ENCODE measurements at regions not wholly inside any gene's neighbourhood (a gene's known extent, or its start where the extent isn't known, plus 50 kb on each side); places are given as distances from the start of the nearest gene placed in this dataset.

DNA sequence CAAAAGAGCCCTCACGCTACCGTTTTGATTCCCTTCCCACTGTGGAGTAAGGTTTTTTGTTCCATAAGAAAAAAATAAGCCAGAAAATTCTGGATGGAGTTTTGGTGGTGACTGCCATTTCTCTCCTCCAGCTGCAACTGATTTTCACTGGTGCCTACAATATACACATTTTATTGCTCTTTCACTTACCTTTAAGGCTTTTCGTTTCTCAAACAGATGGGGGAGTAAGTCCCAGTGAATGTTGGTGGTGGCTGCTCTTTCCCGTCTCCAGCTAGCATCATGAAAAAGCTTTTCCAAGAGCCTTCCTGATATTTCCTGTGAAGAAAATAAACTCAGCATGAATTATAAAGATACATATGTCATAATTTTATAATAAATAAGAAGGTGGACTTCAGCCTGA is 932.5 kb upstream of the PIK3C3 start:
- DNase-seq, result no peak

DNA sequence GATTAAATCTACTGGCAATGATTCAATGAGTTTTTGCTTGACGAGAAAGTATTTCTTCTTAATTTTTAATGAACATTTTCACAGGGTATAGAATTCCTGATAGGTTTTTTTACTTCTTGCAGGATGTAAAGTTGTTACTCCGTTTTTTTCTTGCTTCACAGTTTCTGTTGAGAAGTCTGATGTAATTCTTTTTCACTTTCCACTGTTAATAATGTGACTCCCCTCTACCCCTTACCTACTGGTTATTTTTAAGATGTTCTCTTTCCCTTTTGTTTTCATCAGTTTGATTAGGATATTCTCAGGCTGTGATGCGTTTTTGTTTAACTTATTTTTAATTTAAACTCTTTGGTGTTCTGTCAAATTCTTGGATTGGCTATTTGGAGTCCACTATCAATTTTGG is 933.9 kb upstream of the PIK3C3 start:
- DNase-seq, result no peak

DNA sequence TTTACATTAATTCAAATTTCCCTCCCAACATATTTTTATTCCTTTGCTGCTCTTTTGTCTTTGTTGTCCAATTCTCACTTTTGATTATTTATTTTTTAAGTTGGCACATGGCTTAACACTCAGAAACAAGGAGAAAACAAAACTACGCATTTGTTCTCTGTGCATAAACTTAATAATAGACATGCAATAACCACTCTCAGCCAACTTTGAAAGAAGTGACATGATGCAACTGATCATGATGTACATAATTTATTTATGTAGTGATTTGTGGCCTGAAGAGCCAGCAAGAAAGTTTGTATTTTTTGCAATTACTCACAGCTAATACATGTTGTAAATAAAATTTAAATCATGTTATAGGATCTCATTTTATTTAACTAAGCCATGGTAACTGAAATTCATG is 942.8 kb upstream of the PIK3C3 start:
- DNase-seq, result no peak

DNA sequence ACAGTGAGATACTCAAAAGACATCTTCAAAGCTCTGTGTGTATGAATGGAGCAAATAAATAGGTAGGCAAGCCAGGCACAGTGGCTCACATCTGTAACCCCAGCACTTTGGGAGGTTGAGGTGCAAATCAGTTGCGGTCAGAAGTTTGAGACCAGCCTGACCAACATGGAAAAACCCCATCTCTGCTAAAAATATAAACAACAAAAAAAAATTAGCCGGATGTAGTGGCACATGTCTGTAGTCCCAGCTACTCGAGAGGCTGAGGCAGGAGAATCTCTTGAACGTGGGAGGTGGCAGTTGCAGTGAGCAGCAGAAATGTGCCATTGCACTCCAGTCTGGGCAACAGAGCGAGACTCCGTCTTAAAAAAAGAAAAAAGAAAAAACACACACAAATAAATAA is 945.1 kb upstream of the PIK3C3 start:
- no peak for DNase-seq

DNA sequence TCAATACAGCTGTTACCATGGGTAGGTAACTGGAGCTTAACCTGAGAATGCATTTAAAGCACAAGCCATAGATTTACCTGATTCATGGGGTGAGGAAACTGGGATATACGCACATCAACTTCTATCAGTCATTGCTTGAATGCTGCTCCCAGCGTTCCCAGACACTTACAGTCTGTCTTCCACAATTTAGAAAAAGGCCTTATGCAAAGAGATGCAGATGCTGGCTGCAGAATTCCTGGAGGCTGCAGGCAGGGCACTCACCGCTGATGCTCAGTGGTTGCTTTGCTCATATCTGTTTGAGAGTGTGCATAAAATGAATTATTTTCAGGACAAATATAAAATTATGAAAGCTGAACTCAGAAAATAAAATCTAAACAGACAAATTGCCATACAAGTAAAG is 950.7 kb upstream of the PIK3C3 start:
- DNase-seq, result no peak

DNA sequence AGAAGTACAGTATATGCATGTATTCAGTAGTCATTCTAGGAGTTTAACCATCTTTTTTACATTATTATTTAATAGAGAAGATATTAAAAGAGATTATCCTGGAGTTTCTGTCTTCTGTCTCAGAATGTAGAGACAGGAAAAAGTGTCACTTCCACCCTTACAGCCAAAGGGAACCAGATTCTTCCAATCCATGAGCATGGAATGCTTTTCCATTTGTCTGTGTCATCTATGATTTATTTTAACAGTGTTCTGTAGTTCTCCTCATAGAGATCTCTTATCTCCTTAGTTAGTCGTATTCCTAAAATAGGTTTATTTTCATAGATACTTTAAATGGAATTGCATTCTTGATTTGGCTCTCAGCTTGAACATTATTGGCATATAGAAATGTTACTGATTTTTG is 959.5 kb upstream of the PIK3C3 start:
- DNase-seq, result no peak

DNA sequence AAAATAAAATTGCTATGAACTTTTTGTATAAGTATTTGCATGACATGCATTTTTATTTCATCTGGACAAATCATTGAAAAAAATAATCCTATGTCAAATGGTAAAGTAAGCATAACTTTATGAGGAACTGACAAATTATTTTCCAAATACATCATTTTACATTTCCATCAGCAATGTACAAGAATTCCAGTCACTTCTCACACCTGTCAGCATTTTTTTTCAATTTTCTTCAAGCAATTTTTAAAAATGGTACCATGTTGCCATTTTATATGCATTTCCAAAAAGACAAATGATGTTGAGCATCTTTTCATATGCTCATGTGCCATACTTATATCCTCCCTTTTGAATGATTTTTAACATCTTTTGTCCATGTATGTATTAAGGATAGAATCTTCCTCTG is 961.7 kb upstream of the PIK3C3 start:
- no peak for DNase-seq

DNA sequence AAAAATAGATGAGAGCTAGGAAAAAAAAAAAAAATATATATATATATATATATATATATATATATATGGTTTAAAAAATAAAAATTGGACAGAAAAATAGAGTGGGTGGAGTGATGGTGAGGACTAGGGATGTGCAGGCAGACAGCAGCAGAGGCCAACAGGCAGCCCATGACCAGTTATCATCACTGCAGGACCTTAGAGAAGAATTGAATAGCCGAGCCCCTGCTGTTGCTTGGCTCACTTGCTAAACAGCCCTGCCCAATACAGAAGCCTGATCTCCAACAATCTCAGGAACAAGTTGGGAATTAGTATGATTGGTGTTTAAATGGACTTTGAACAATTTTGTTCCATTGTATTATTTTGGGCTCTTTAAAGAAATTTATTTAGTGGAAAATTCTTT is 967.5 kb upstream of the PIK3C3 start:
- DNase-seq, result no peak

DNA sequence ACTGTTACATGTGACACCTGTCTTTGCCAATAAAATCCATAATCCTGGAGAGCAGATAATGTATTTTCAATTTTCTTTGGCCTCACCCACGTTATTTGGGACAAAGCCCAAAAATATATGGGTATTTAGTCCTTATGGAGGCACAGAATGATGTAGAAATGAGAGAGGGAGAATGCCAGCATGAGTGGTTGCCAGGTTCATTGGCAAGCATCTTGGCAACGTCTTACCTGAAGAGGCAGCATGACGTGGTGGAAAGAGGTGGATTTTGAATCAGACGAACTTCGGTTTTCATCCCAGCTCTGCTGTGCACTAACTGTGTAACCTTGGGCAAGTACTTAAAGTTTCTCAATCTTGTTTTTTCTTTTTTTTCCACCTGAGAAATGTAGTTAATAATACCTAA is 969.6 kb upstream of the PIK3C3 start:
- DNase-seq, result no peak

DNA sequence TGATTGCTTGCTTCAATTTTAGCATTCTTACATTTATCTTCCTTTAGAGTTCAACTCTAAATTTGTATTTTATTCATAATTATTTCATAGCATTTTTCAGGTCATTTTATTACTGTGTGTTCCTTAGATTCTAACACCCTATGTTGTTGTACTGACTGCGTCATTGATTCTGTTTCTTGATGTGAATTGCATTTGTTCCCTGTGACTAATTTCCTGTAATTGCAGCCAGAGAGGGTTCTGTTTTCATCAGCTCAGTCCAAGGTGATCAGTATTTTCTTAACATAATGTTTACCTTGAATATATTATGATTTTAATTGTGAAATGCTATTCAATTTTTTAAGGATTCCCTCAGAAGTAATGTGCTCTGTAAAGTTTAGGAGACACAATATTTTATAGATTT is 970.2 kb upstream of the PIK3C3 start:
- no peak for DNase-seq

DNA sequence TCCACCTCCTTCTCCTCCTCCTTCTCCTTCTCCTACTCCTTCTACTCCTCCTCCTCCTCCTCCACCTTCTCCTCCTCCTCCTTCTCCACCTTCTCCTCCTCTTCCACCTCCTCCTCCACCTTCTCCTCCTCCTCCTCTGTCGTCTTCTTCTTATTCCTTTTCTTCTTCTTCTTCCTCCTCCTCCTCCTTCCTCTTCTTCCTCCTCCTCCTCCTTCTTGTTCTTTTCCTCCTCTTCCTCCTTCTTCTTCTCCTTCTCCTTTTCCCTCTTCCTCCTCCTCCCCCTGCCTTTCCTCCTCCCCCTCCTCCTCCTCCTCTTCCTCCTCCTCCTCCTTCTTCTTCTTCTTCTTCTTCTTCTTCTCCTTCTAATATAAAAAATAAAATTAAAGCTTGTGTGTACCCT is 971.2 kb upstream of the PIK3C3 start:
- DNase-seq, result no peak

DNA sequence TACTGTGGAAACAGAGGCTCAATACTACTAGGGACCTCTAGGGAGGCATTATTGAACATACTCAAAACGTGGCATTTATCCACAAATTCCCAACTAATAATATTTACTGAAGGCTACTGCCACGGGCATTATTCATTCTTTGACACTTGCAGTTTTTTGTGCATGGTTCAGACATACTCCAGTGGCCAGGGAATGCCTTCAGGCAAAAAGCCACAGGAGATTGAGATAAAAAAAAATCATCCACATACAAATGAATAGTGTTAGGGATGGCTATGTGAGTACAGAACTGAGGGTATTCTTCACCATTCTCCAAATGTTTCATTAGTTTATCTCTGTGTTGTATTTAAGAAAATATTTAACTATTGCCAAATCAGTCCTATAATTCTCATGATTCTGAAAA is 974.9 kb upstream of the PIK3C3 start:
- DNase-seq, result no peak

DNA sequence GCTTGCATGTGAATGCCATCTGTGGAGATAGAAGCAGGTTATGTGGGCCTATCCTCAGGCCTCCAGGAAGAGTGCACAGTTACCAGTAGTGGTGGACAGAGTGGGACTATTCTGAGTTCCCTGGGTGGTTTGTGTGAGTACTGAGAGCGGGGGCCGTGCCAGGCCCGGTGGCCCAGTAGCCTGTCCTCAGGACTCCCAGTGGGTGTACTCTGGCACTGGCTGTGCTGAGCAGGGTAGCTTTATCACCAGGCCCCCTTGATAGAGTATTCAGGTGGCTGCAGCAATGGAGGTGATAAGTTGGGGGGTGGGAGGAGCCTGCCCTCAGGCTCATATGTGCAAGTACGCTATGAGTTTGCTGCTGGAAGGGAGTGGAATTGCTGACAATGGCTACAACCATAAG is 979.0 kb upstream of the PIK3C3 start:
- no peak for DNase-seq

DNA sequence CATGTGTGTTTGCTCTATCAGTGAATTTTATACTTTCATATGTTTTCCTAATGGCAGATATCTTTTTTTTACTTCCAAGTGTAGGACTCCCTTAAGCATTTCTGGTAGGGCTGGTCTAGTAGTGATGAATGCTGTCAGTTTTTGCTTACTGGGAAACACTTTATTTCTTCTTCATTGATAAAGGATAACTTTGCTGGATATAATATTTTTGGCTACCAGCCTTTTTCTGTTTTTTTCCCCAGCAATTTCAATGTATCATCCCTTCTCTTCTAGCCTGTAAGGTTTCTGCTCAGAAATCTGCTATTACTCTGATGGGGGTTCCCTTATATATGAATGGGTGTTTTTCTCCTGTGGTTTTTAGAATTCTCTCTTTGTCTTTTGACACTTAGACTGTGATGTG is 980.6 kb upstream of the PIK3C3 start:
- no peak for DNase-seq

DNA sequence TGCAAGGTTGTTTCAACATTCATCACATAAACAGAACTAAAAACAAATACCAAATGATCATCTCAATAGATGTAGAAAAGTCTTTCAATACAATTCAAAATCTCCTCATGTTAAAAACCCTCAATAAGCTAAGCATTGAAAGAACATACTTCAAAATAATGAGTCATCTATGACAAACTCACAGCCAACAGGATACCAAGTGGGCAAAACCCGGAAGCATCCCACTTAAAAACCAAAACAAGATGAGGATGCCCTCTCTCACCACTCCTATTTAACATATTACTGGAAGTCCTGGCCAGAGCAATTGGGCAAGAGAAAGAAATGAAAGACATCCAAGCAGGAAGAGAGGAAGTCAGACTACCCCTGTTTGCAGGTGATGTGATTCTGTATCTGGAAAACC is 992.2 kb upstream of the PIK3C3 start:
- DNase-seq, result no peak

DNA sequence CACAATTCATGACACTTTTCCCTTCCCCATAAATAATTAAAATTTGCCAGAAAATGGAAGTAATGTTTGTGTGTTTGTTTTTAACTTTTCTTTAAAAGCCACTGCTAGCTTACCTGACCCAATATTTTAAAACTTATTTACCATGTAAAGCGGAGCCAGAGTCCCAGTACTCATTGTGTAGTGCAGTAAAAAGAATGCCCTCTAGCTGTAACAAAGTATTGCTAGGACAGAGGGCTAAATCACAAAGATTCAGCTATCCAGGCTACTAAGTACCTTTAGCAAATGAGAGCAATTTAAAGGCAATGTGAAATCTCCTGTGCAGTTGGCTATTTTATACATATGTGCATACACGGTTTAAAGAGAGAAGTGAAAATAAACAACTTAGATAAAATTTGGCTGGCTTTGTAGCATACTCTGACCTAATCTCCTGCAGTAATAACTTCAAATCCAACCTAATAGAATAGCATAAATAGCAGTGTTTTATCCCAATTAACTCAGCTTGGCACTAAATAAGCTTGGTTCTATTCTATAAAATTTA is 997.4 kb upstream of the PIK3C3 start:
- no peak for DNase-seq

DNA sequence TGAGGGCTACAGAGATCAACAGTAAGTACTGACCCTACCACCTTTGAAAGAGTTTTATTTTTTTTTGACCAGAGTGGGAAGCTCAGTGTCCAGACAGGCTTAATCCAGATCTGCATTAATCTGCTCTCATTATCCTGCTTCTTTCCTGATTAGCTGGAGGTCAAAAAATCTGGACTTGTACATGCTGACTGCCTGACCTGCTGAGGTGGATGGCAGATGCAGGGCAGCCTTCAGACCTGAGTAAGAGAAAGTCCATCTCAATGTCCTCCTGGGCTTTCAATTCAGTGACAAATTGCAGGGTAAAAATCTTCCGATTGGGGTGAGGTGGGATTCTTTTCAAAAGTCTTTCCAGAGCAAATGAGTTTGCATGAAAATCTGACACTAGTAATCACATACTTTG is 998.8 kb upstream of the PIK3C3 start:
- DNase-seq, result no peak

DNA sequence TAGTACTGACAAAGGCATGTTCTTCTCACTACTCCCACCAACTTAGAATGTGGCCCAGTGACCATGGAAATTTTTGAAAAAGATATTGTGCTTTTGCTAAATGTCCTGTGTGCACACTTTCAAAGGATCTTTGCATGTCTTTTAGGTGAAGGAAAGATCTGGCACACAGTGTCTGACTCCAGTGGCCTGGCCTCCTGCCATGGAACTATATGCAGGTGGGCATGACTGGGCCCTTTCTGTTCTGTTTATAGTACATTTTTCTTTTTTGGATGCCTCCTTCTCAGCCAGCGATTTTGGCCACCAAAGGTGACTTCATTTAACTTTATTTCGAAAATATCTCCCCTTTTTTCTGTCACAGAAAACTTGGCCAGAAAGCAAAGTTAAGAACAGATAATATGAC is 999.7 kb upstream of the PIK3C3 start:
- no peak for DNase-seq

DNA sequence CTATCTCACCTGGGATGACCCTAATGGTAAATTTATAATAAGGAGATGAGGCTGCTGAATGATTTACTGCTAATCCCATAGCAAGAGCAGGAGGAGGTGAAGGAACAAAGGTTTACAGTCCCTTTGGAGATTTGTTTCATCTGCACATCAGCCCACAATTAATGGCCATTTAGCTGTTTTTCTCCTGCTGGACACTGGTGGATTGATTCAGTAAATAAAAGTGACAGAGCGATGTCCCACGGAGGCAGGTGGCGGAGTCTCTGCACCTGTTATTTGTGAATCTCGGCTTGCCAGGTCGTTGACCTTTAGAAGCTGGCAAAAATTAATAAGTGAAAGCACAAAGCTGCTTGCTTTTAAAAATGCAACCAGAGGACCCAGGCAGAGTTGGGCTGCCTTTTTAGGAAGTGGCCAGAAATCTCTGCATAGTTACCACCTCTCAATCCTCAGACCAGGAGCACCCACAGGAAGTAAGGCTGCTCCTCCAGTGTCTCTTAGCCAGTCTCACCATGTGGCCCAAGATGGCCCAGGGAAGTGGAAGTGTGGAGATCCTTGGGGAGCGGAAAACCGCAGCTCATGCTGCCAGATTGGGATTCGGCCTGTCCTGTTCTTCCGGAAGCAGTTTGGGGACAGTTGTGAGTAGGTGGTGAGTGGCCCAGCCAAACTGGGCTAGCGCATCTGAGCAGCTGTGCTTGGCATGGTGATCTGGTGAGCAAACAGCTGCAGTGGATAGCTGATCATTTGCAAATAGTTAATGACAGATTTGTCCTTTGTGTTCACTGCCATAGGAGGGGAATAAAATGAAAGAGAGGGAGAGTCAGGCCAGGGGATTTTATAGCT is 1005.7 kb upstream of the PIK3C3 start:
- no peak for DNase-seq

DNA sequence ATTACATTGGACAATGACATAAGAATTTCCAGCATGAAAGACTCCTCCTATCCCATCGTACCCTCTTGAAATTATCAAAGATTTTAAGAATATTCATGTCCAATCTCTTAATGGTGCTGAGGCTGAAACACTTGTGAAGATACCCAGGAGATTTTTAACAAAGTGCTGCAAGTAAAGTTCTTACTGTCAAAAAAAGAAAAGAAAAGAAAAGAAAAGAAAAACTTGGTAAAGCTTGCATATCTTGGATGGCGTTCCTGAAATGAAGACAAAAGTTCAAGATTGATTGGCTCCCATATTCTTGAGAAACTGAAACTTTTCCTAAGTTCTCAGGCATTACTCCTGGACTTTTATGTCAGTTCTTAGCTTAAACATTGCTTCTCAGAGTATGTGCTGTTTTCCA is 1010.5 kb upstream of the PIK3C3 start:
- no peak for DNase-seq

DNA sequence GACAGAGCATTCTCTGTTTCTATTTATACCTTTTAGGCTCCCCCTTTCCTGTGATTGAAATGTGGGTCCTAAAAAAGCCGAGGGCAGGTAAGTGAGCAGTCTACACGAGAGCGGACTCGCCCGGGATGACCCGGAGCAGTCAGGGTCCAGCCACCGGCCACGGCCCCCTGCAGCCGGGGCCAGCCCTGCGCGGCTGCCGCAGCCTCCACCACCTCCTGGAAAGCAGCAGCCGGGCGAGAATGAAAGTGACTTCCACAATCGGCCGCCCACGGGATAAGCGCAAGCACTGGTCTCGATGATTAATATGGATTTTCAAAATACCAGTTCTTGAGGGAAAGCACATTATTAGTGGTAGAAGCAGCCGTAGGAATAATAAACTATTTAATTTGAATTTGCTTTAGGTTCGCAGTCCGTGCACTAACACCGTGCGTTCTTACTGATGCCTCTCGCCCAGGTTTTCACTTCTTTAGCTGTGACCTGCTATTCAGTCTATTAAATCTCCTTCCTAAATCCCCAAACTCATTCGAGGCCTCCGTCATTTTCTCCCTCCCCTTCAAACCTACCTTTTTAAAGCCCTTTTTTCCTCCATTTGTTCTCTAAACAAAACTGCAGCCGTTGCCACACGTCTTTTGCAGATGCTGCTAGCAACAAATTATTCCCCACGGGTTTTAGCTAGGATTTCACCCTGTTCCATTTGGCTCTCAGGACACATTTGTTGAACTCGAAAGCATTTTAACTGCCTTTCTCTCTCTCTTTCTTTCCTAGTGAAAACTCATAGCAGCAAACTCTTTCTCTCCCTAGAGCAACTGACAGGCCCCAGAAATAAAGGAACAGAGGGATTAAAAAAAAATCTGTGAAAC is 1015.1 kb upstream of the PIK3C3 start:
- no peak for DNase-seq

DNA sequence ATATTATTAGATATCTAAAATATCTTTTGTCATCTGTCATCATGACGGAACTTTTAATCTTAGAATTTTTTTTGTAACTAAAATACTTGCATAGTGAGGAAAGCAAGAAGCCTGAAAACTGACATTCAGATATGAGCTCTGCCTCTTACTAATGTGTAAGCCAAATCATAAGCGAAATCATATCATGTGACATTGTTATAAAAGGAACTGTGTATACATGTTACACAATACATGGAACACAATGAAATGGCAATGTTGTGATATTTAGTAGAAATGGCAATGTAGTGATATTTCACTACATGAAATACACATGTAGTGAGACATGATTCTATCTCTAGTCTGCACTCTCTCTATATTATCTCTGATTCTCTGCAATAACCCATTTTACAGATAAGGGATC is 1016.4 kb upstream of the PIK3C3 start:
- no peak for DNase-seq

DNA sequence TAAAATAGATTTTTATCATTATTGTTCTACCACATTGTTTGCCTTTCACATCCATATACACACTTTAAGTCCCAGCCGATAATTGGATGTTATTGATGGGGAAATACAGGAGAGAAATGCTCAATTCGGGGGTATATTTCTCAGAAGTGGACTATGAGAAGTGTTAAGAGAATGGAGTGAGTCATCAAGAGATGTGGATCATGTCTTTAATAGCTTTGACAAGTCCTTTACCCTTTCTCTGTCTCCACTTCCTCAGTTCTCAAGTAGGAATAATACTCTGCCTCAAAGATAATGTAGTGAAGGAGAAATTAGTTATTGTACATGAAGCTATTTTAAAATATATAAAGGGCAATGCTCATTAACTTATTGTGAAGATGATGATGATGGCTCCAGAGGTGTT is 1017.6 kb upstream of the PIK3C3 start:
- DNase-seq, result no peak

DNA sequence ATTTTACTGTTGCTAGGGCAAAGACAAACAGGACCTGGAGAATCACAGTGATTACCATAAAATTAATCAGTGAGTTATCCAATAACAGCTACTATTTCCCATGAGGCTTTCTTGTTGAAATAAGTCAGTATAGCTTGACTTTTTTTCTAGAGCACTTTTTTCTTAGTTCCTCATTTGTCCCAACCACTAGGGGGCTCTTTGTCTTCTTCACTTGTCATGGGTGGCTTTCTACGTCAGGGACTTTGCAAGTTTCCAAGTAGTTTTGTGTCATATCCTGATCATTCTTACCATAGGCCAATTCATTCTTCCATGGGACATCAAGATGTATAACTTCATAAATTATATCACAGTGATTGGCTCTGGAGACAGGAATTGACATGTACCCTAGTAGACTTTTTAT is 1019.6 kb upstream of the PIK3C3 start:
- peak; percentile 70 for DNase-seq
